ENCODE measurements at regions not wholly inside any gene's neighbourhood (a gene's known extent, or its start where the extent isn't known, plus 50 kb on each side); places are given as distances from the start of the nearest gene placed in this dataset.

GRCh38 chr1:201762381-201762780 is 66.6 kb upstream of the IPO9 start:
- no peaks in the 10 kb centered on the region for H4K20me1 ChIP-seq (ENCODE audit: insufficient read depth, low read length)
- H2AFZ ChIP-seq (ENCODE audit: insufficient read depth, low read depth, low read length, poor library complexity, severe bottlenecking): no peak overlapping the region
- H3K9me3 ChIP-seq (replicated peaks in 1 of 2; ENCODE audit: control insufficient read depth in 1 of 2, insufficient read depth in 1 of 2, low read length in 2 of 2): no peaks in the 10 kb centered on the region
- no CpG with 5 or more reads among the region's 2 CpGs for WGBS (ENCODE audit: insufficient coverage)
- no peaks in the 10 kb centered on the region for H3K9me3 Mint-ChIP-seq
- DNase-seq: no peak
- no peak overlapping the region for H3K9ac ChIP-seq (ENCODE audit: insufficient read depth, low read length, poor library complexity, severe bottlenecking)
- H3K27ac ChIP-seq (ENCODE audit: low read depth in 1 of 2, low read length in 2 of 2): no peak overlapping the region
- H3K27me3 ChIP-seq (ENCODE audit: control insufficient read depth in 2 of 2, insufficient read depth in 2 of 2, low read length in 2 of 2): no peaks in the 10 kb centered on the region
- intact Hi-C loops (cut with micrococcal nuclease): no loop called here
- H3K4me1 Mint-ChIP-seq: peaks cover 10% of the 10 kb centered on the region
- H3K36me3 ChIP-seq (replicated peaks in 1 of 2; ENCODE audit: control insufficient read depth in 1 of 2, insufficient read depth in 2 of 2, low read length in 2 of 2): no peaks in the 10 kb centered on the region
- no peak overlapping the region for H3K27ac Mint-ChIP-seq
- H3K4me2 ChIP-seq (replicated peaks; ENCODE audit: extremely low read depth, low read length, poor library complexity, severe bottlenecking): no peak overlapping the region
- H3K79me2 ChIP-seq (ENCODE audit: insufficient read depth, low read length): no peaks in the 10 kb centered on the region
- H3K36me3 Mint-ChIP-seq: no peaks in the 10 kb centered on the region
- no peak overlapping the region for H3K4me3 ChIP-seq (replicated peaks in 1 of 3; ENCODE audit: low read depth in 2 of 3, low read length in 3 of 3)
- H3K4me1 ChIP-seq (ENCODE audit: control insufficient read depth in 1 of 2, insufficient read depth in 2 of 2, low read length in 2 of 2): no peaks in the 10 kb centered on the region
- peaks cover 0 to 2% (median 0%) of the 10 kb centered on the region in 3 donors for H3K27me3 Mint-ChIP-seq (ENCODE audit: low read depth in 3 of 3)
- no peak for TF ChIP-seq CTCF (IDR thresholded peaks at IDR 0.05)
- H3K4me3 Mint-ChIP-seq: no peak overlapping the region

- H3K4me2 ChIP-seq (replicated peaks; ENCODE audit: extremely low read depth, low read length, poor library complexity, severe bottlenecking): no peak overlapping the region
Observed at GRCh38 chr1:201763455-201764140, 65.4 kb upstream of the IPO9 start.

More at GRCh38 chr1:201763455-201764140, 65.4 kb upstream of the IPO9 start:
- no peaks in the 10 kb centered on the region for H3K27me3 ChIP-seq (ENCODE audit: control insufficient read depth in 2 of 2, insufficient read depth in 2 of 2, low read length in 2 of 2)
- Mint-ChIP-seq H3K27ac (no peak overlapping the region), H3K9me3 (no peaks in the 10 kb centered on the region), H3K27me3 (ENCODE audit: low read depth in 3 of 3) (peaks cover 0 to 2% (median 0%) of the 10 kb centered on the region in 3 donors), H3K4me3 (no peak overlapping the region), H3K36me3 (no peaks in the 10 kb centered on the region), H3K4me1 (peaks cover 4% of the 10 kb centered on the region)
- H4K20me1 ChIP-seq (ENCODE audit: insufficient read depth, low read length): no peaks in the 10 kb centered on the region
- no peak overlapping the region for H3K9ac ChIP-seq (ENCODE audit: insufficient read depth, low read length, poor library complexity, severe bottlenecking)
- no peaks in the 10 kb centered on the region for H3K9me3 ChIP-seq (replicated peaks in 1 of 2; ENCODE audit: control insufficient read depth in 1 of 2, insufficient read depth in 1 of 2, low read length in 2 of 2)
- no peaks in the 10 kb centered on the region for H3K4me1 ChIP-seq (ENCODE audit: control insufficient read depth in 1 of 2, insufficient read depth in 2 of 2, low read length in 2 of 2)
- no peak for TF ChIP-seq CTCF (IDR thresholded peaks at IDR 0.05)
- 92% methylated on average over 5 of the region's 7 CpGs for WGBS (ENCODE audit: insufficient coverage)
- no peaks in the 10 kb centered on the region for H3K79me2 ChIP-seq (ENCODE audit: insufficient read depth, low read length)
- no peaks in the 10 kb centered on the region for H3K36me3 ChIP-seq (replicated peaks in 1 of 2; ENCODE audit: control insufficient read depth in 1 of 2, insufficient read depth in 2 of 2, low read length in 2 of 2)
- no peak overlapping the region for H3K27ac ChIP-seq (ENCODE audit: low read depth in 1 of 2, low read length in 2 of 2)
- H2AFZ ChIP-seq (ENCODE audit: insufficient read depth, low read depth, low read length, poor library complexity, severe bottlenecking): no peak overlapping the region
- no peak for DNase-seq
- intact Hi-C loops (cut with micrococcal nuclease): no loop called here
- no peak overlapping the region for H3K4me3 ChIP-seq (replicated peaks in 1 of 3; ENCODE audit: low read depth in 2 of 3, low read length in 3 of 3)

Data from CD14-positive monocyte (primary cell).